ENCODE measurements at regions not wholly inside any gene's neighbourhood (a gene's known extent, or its start where the extent isn't known, plus 50 kb on each side); places are given as distances from the start of the nearest gene placed in this dataset.

DNA sequence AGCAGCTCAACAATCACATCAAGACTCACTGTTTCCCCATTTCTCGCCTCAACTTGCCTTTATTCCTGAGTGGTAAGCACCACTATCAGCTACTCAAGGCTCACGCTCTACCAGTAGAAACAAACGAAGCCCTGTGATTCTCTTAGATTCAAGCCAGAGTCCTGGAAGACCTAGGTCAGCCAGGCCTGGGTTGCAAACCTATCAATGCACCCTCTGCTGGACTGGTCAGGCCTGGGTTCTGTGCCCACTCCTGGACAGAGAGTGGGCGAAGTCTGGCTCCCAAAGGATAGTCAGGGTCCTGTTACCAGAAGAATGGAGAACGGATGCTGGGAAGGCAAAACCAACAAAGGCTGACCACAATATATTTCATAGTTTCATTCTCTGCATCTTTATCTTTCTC, 308.4 kb downstream of the SHQ1 start:
- Histone ChIP-seq H3K4me1 (ENCODE audit: control insufficient read depth, insufficient read depth, low read length) (peaks cover 7% of the 10 kb centered on the region; the same call in 1 of the 2 replicates), H3K4me3 (ENCODE audit: low read length) (no peak overlapping the region), H3K9me3 (ENCODE audit: control insufficient read depth, insufficient read depth, low read length) (no peaks in the 10 kb centered on the region), H3K27ac (ENCODE audit: low read length) (no peak overlapping the region), H3K27me3 (ENCODE audit: control insufficient read depth, insufficient read depth, low read length) (no peaks in the 10 kb centered on the region), H3K36me3 (ENCODE audit: control insufficient read depth, insufficient read depth, low read length) (no peaks in the 10 kb centered on the region)
- no peak for DNase-seq (ENCODE audit: low read depth, low spot score)
- no CpG with 5 or more reads among the region's 5 CpGs for WGBS (ENCODE audit: insufficient coverage, insufficient read length)

GRCh38 chr3:72538070-72538745, 310.0 kb downstream of the SHQ1 start:
- Histone ChIP-seq H3K4me1 (ENCODE audit: control insufficient read depth, insufficient read depth, low read length) (peaks cover 7% of the 10 kb centered on the region; the same call in 1 of the 2 replicates), H3K4me3 (ENCODE audit: low read length) (no peak overlapping the region), H3K36me3 (ENCODE audit: control insufficient read depth, insufficient read depth, low read length) (no peaks in the 10 kb centered on the region), H3K9me3 (ENCODE audit: control insufficient read depth, insufficient read depth, low read length) (no peaks in the 10 kb centered on the region), H3K27me3 (ENCODE audit: control insufficient read depth, insufficient read depth, low read length) (no peaks in the 10 kb centered on the region), H3K27ac (ENCODE audit: low read length) (no peak overlapping the region)
- DNase-seq (ENCODE audit: low read depth, low spot score), result no peak
- WGBS (ENCODE audit: insufficient coverage, insufficient read length), result no CpG with 5 or more reads among the region's 6 CpGs

GRCh38 chr3:72537448-72537847, 310.8 kb downstream of the SHQ1 start:
- Histone ChIP-seq H3K27ac (ENCODE audit: low read length) (no peak overlapping the region), H3K4me1 (ENCODE audit: control insufficient read depth, insufficient read depth, low read length) (peaks cover 7% of the 10 kb centered on the region; the same call in 1 of the 2 replicates), H3K9me3 (ENCODE audit: control insufficient read depth, insufficient read depth, low read length) (no peaks in the 10 kb centered on the region), H3K27me3 (ENCODE audit: control insufficient read depth, insufficient read depth, low read length) (no peaks in the 10 kb centered on the region), H3K4me3 (ENCODE audit: low read length) (no peak overlapping the region), H3K36me3 (ENCODE audit: control insufficient read depth, insufficient read depth, low read length) (no peaks in the 10 kb centered on the region)
- WGBS (ENCODE audit: insufficient coverage, insufficient read length), result no CpG with 5 or more reads among the region's 6 CpGs
- no peak for DNase-seq (ENCODE audit: low read depth, low spot score)

DNA sequence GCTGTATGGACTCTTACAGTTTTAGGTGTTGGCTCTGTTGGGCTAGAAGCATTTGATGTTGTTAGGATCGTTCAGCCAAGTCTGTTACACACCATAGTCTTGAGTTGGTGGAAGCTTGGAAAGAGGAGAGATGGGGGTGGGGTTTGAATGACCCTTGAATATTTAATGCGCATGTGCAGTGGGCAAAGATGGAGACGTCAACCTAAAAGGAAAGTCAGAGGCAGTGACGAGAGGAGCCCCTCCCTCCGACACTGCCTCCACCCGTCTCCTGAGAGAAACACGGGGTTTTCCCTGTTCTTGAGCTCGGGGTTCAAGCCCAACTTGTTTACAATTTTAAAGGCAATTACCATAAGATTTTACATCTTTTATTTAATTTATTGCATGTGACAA, 311.4 kb downstream of the SHQ1 start:
- H3K27me3 ChIP-seq (ENCODE audit: control insufficient read depth, insufficient read depth, low read length), result no peaks in the 10 kb centered on the region
- H3K9me3 ChIP-seq (ENCODE audit: control insufficient read depth, insufficient read depth, low read length), result no peaks in the 10 kb centered on the region
- no peaks in the 10 kb centered on the region for H3K36me3 ChIP-seq (ENCODE audit: control insufficient read depth, insufficient read depth, low read length)
- no peak overlapping the region for H3K4me3 ChIP-seq (ENCODE audit: low read length)
- H3K4me1 ChIP-seq (ENCODE audit: control insufficient read depth, insufficient read depth, low read length), result peaks cover 7% of the 10 kb centered on the region; the same call in 1 of the 2 replicates
- WGBS (ENCODE audit: insufficient coverage, insufficient read length), result no CpG with 5 or more reads among the region's 8 CpGs
- H3K27ac ChIP-seq (ENCODE audit: low read length), result no peak overlapping the region
- DNase-seq (ENCODE audit: low read depth, low spot score), result no peak

- Histone ChIP-seq H3K4me1 (ENCODE audit: control insufficient read depth, insufficient read depth, low read length) (peaks cover 7% of the 10 kb centered on the region; the same call in 1 of the 2 replicates), H3K27me3 (ENCODE audit: control insufficient read depth, insufficient read depth, low read length) (no peaks in the 10 kb centered on the region), H3K27ac (ENCODE audit: low read length) (no peak overlapping the region), H3K9me3 (ENCODE audit: control insufficient read depth, insufficient read depth, low read length) (no peaks in the 10 kb centered on the region), H3K4me3 (ENCODE audit: low read length) (no peak overlapping the region), H3K36me3 (ENCODE audit: control insufficient read depth, insufficient read depth, low read length) (no peaks in the 10 kb centered on the region)
- no peak for DNase-seq (ENCODE audit: low read depth, low spot score)
- WGBS (ENCODE audit: insufficient coverage, insufficient read length), result no CpG with 5 or more reads among the region's 4 CpGs
These were observed 311.9 kb downstream of the SHQ1 start for GRCh38 chr3:72536206-72536877.

GRCh38 chr3:72535772-72536171, 312.5 kb downstream of the SHQ1 start:
- Histone ChIP-seq H3K9me3 (ENCODE audit: control insufficient read depth, insufficient read depth, low read length) (no peaks in the 10 kb centered on the region), H3K4me1 (ENCODE audit: control insufficient read depth, insufficient read depth, low read length) (peaks cover 7% of the 10 kb centered on the region; the same call in 1 of the 2 replicates), H3K27ac (ENCODE audit: low read length) (no peak overlapping the region), H3K36me3 (ENCODE audit: control insufficient read depth, insufficient read depth, low read length) (no peaks in the 10 kb centered on the region), H3K27me3 (ENCODE audit: control insufficient read depth, insufficient read depth, low read length) (no peaks in the 10 kb centered on the region), H3K4me3 (ENCODE audit: low read length) (no peak overlapping the region)
- DNase-seq (ENCODE audit: low read depth, low spot score), result no peak
- WGBS (ENCODE audit: insufficient coverage, insufficient read length), result no CpG with 5 or more reads among the region's 7 CpGs

DNA sequence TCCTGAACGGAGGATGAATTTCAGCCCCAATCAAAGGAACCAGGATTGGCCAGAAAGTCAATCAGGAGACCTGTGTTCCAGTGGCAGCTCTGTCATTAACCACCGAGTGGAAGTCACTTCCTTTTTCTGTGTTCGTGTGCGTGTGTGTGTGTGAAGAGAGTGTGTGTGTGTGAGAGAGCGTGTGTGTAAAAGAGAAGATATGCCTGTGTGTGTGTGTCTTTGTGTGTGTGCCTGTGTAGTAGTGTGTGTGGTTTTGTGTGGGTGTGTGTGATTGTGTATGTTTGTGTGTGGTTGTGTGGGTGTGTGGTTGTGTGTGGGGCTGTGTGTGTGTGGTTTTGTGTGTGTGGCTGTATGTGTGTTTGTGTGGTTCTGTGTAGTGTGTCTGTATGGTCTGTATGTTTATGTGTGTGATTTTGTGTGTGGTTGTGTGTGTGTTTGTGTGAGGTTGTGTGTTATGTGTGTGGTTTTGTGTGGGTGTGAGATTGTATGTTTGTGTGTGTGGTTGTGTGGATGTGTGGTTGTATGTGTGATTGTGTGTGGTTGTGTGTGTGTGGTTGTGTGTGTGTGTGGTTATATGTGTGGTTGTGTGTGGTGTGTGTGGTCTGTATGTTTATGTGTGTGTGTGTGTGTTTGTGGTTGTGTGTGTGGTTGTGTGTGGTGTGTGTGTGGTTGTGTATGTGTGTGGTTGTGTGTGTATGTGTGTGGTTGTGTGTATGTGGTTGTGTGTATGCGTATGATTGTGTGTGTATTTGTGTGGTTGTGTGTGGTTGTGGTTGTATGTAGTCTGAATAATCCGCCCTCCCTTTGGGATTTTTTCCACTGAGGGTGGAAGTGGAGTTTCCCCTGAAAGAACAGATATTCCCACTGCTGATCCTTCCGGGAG, 314.4 kb downstream of the SHQ1 start:
- peaks cover 7% of the 10 kb centered on the region; the same call in 1 of the 2 replicates for H3K4me1 ChIP-seq (ENCODE audit: control insufficient read depth, insufficient read depth, low read length)
- 100% methylated on average over 3 of the region's 8 CpGs for WGBS (ENCODE audit: insufficient coverage, insufficient read length)
- H3K9me3 ChIP-seq (ENCODE audit: control insufficient read depth, insufficient read depth, low read length), result no peaks in the 10 kb centered on the region
- H3K4me3 ChIP-seq (ENCODE audit: low read length), result no peak overlapping the region
- DNase-seq (ENCODE audit: low read depth, low spot score), result no peak
- no peaks in the 10 kb centered on the region for H3K36me3 ChIP-seq (ENCODE audit: control insufficient read depth, insufficient read depth, low read length)
- no peak overlapping the region for H3K27ac ChIP-seq (ENCODE audit: low read length)
- H3K27me3 ChIP-seq (ENCODE audit: control insufficient read depth, insufficient read depth, low read length), result no peaks in the 10 kb centered on the region

DNA sequence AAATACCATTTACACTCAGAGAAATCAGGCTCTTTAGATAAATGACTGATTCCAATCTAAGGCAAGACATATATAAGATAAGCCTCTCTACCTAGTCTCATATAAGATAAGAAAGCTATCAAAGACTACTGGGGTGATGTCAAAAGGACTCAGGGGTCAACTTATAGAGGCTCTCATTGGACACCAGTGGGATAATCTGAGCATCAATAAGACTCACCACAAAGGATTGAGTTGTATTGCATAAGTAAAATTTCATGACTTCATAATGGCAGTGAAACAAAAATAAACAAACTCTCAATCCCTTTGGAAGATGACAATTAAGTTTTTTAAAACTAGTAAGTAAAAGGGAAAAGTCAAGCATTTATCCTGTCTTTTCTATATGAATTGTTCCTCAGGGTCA, 317.8 kb downstream of the SHQ1 start:
- no peaks in the 10 kb centered on the region for H3K4me1 ChIP-seq (ENCODE audit: control insufficient read depth, insufficient read depth, low read length)
- H3K4me3 ChIP-seq (ENCODE audit: low read length), result no peak overlapping the region
- no peak overlapping the region for H3K27ac ChIP-seq (ENCODE audit: low read length)
- no peaks in the 10 kb centered on the region for H3K36me3 ChIP-seq (ENCODE audit: control insufficient read depth, insufficient read depth, low read length)
- DNase-seq (ENCODE audit: low read depth, low spot score), result no peak
- no peaks in the 10 kb centered on the region for H3K9me3 ChIP-seq (ENCODE audit: control insufficient read depth, insufficient read depth, low read length)
- no peaks in the 10 kb centered on the region for H3K27me3 ChIP-seq (ENCODE audit: control insufficient read depth, insufficient read depth, low read length)

DNA sequence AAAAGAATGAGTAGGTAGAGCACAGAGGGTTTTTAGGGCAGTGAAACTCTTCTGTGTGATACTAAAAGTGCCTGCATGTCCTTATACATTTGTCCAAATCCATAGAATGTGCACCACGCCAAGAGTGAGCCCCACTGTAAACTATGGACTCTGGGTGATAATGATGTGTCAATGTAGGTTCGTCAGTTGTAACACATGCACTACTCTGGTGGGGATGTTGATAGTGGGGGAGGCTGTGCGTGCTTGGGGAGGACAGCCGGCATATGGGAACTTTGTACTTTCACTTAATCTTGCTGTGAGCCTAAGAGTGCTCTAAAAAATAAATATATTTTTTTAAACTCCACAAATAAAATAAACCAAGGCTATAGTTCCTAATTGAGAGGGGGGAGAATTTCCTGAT, 319.2 kb downstream of the SHQ1 start:
- H3K9me3 ChIP-seq (ENCODE audit: control insufficient read depth, insufficient read depth, low read length), result no peaks in the 10 kb centered on the region
- H3K27me3 ChIP-seq (ENCODE audit: control insufficient read depth, insufficient read depth, low read length), result no peaks in the 10 kb centered on the region
- H3K4me1 ChIP-seq (ENCODE audit: control insufficient read depth, insufficient read depth, low read length), result no peaks in the 10 kb centered on the region
- H3K4me3 ChIP-seq (ENCODE audit: low read length), result no peak overlapping the region
- H3K36me3 ChIP-seq (ENCODE audit: control insufficient read depth, insufficient read depth, low read length), result no peaks in the 10 kb centered on the region
- H3K27ac ChIP-seq (ENCODE audit: low read length), result no peak overlapping the region
- no CpG with 5 or more reads among the region's 4 CpGs for WGBS (ENCODE audit: insufficient coverage, insufficient read length)
- DNase-seq (ENCODE audit: low read depth, low spot score), result no peak

GRCh38 chr3:72523429-72524151, 324.7 kb downstream of the SHQ1 start:
- WGBS (ENCODE audit: insufficient coverage, insufficient read length), result no CpG with 5 or more reads among the region's 9 CpGs
- Histone ChIP-seq H3K36me3 (ENCODE audit: control insufficient read depth, insufficient read depth, low read length) (no peaks in the 10 kb centered on the region), H3K27me3 (ENCODE audit: control insufficient read depth, insufficient read depth, low read length) (no peaks in the 10 kb centered on the region), H3K4me3 (ENCODE audit: low read length) (no peak overlapping the region), H3K9me3 (ENCODE audit: control insufficient read depth, insufficient read depth, low read length) (no peaks in the 10 kb centered on the region), H3K27ac (ENCODE audit: low read length) (no peak overlapping the region), H3K4me1 (ENCODE audit: control insufficient read depth, insufficient read depth, low read length) (no peaks in the 10 kb centered on the region)
- no peak for DNase-seq (ENCODE audit: low read depth, low spot score)

All from iPS DF 6.9 (cell line).